ENCODE measurements at regions not wholly inside any gene's neighbourhood (a gene's known extent, or its start where the extent isn't known, plus 50 kb on each side); places are given as distances from the start of the nearest gene placed in this dataset.

- Mint-ChIP-seq H3K27me3 (ENCODE audit: low read depth) (no peaks in the 10 kb centered on the region), H3K4me1 (no peaks in the 10 kb centered on the region), H3K4me3 (no peak overlapping the region), H3K36me3 (ENCODE audit: insufficient read depth in 1 of 3, low read depth in 3 of 3) (no peaks in the 10 kb centered on the region; a peak in 1 of 7 replicates), H3K9me3 (no peaks in the 10 kb centered on the region), H3K27ac (no peak overlapping the region)
- Histone ChIP-seq H3K79me1 (ENCODE audit: insufficient read depth, low read depth, low read length, poor library complexity, severe bottlenecking) (no peaks in the 10 kb centered on the region), H4K20me1 (ENCODE audit: control insufficient read depth, insufficient read depth, insufficient read length) (no peaks in the 10 kb centered on the region), H3K14ac (ENCODE audit: insufficient read depth, low read length) (no peak overlapping the region), H2BK15ac (ENCODE audit: low read depth, low read length) (no peak overlapping the region), H3K79me2 (ENCODE audit: insufficient read depth, low read length) (no peaks in the 10 kb centered on the region), H2BK20ac (ENCODE audit: low read depth, low read length, poor library complexity, severe bottlenecking) (no peak overlapping the region), H4K91ac (ENCODE audit: insufficient read length, low read depth, low read length) (no peak overlapping the region), H3K18ac (ENCODE audit: insufficient read length, low read depth, low read length) (no peak overlapping the region), H2BK120ac (ENCODE audit: low read depth, low read length, poor library complexity, severe bottlenecking) (no peak overlapping the region), H3K4me2 (ENCODE audit: insufficient read depth, insufficient read length, low read length) (no peak overlapping the region), H3K23me2 (ENCODE audit: insufficient read length, low read depth, low read length, poor library complexity, severe bottlenecking) (no peaks in the 10 kb centered on the region), H3K9me3 (ENCODE audit: control insufficient read depth, low read depth, low read length) (no peaks in the 10 kb centered on the region), H3T11ph (ENCODE audit: low read length) (no peak overlapping the region), H3K4ac (ENCODE audit: low read depth, low read length) (no peak overlapping the region), H3K27ac (ENCODE audit: insufficient read length, low read depth, low read length) (no peak overlapping the region), H2AFZ (ENCODE audit: low read length) (no peak overlapping the region), H3K27me3 (ENCODE audit: insufficient read depth, low read length) (no peaks in the 10 kb centered on the region), H2BK5ac (ENCODE audit: insufficient read length, low read length) (no peak overlapping the region), H2AK5ac (ENCODE audit: insufficient read length, low read length) (no peak overlapping the region), H3K4me1 (ENCODE audit: insufficient read depth, low read length) (no peaks in the 10 kb centered on the region), H3K9ac (ENCODE audit: extremely low read depth, insufficient read length, low read length) (no peak overlapping the region), H2BK12ac (ENCODE audit: insufficient read length, low read depth, low read length) (no peak overlapping the region), H3K56ac (ENCODE audit: insufficient read length, low read depth, low read length) (no peak overlapping the region), H3K23ac (ENCODE audit: insufficient read length, low read depth, low read length) (no peak overlapping the region), H4K8ac (replicated peaks; ENCODE audit: insufficient read length, low read depth, low read length) (no peak overlapping the region), H4K5ac (ENCODE audit: insufficient read length, low read depth, low read length) (no peak overlapping the region)
- no peak for DNase-seq
- WGBS (ENCODE audit: extremely low coverage, insufficient read length, low lambda C conversion rate): no CpG with 5 or more reads among the region's 2 CpGs
- no peak for TF ChIP-seq CTCF (conservative IDR thresholded peaks at IDR 0.05)
These were observed 343.4 kb downstream of the DNAH5 start for GRCh38 chr5:13601112-13601511.
